ENCODE measurements at regions not wholly inside any gene's neighbourhood (a gene's known extent, or its start where the extent isn't known, plus 50 kb on each side); places are given as distances from the start of the nearest gene placed in this dataset.

GRCh38 chr20:57944988-57945387, 235.2 kb upstream of the PMEPA1 start (continued):
- TF ChIP-seq, protein P1, sequence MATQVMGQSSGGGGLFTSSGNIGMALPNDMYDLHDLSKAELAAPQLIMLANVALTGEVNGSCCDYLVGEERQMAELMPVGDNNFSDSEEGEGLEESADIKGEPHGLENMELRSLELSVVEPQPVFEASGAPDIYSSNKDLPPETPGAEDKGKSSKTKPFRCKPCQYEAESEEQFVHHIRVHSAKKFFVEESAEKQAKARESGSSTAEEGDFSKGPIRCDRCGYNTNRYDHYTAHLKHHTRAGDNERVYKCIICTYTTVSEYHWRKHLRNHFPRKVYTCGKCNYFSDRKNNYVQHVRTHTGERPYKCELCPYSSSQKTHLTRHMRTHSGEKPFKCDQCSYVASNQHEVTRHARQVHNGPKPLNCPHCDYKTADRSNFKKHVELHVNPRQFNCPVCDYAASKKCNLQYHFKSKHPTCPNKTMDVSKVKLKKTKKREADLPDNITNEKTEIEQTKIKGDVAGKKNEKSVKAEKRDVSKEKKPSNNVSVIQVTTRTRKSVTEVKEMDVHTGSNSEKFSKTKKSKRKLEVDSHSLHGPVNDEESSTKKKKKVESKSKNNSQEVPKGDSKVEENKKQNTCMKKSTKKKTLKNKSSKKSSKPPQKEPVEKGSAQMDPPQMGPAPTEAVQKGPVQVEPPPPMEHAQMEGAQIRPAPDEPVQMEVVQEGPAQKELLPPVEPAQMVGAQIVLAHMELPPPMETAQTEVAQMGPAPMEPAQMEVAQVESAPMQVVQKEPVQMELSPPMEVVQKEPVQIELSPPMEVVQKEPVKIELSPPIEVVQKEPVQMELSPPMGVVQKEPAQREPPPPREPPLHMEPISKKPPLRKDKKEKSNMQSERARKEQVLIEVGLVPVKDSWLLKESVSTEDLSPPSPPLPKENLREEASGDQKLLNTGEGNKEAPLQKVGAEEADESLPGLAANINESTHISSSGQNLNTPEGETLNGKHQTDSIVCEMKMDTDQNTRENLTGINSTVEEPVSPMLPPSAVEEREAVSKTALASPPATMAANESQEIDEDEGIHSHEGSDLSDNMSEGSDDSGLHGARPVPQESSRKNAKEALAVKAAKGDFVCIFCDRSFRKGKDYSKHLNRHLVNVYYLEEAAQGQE (IDR thresholded peaks at IDR 0.05; ENCODE audit: low read depth, low read length) = no peak
- no peak for TF ChIP-seq BACH1 (IDR thresholded peaks at IDR 0.05; ENCODE audit: borderline replicate concordance)

GRCh38 chr20:57943950-57944349, 234.1 kb upstream of the PMEPA1 start:
- Histone ChIP-seq H3K4me3 (no peak overlapping the region), H3K9ac (ENCODE audit: control insufficient read depth, insufficient read depth, low read length) (no peak overlapping the region), H3K9me3 (replicated peaks; ENCODE audit: control insufficient read depth, insufficient read depth, low read length) (no peaks in the 10 kb centered on the region), H3K79me2 (ENCODE audit: control insufficient read depth, insufficient read depth, low read length) (no peaks in the 10 kb centered on the region), H3K27ac (ENCODE audit: control insufficient read depth, insufficient read depth) (no peak overlapping the region), H3K4me2 (ENCODE audit: control insufficient read depth, insufficient read depth) (no peak overlapping the region), H3K36me3 (ENCODE audit: control insufficient read depth in 2 of 2, insufficient read depth in 2 of 2, low read length in 1 of 2) (no peaks in the 10 kb centered on the region), H3K4me1 (ENCODE audit: control insufficient read depth, insufficient read depth, low read length) (no peaks in the 10 kb centered on the region), H4K20me1 (ENCODE audit: control insufficient read depth, insufficient read depth) (no peaks in the 10 kb centered on the region), H3K27me3 (replicated peaks in 1 of 2; ENCODE audit: control insufficient read depth in 2 of 2, insufficient read depth in 2 of 2, low read length in 1 of 2) (no peaks in the 10 kb centered on the region), H2AFZ (ENCODE audit: control insufficient read depth, low read depth, low read length) (no peak overlapping the region)
- ChIA-PET RAD21 (ENCODE audit: unreplicated experiment) (no interaction called here), SMC1A (ENCODE audit: uncharacterized antibody, unreplicated experiment) (no interaction called here), CTCF (no interaction called here), POLR2A (no interaction called here)
- 64% methylated on average over 7 of the region's 7 CpGs for WGBS (ENCODE audit: insufficient coverage, insufficient replicate concordance, low lambda C conversion rate, missing lambda C conversion rate)
- intact Hi-C loops (cut with micrococcal nuclease; ENCODE audit: unreplicated experiment) (no loop called here), in situ Hi-C loops (cut with MboI) (no loop called here)
- DNase-seq (ENCODE audit: low read depth, low spot score) = no peak
- BruUV-seq (replicated peaks) = no TSS peak
- TF ChIP-seq NRF1 (conservative IDR thresholded peaks at IDR 0.05; ENCODE audit: low read depth, low read length) (no peak), TCF12 (IDR thresholded peaks at IDR 0.05; ENCODE audit: low read depth, low read length) (no peak), JUND (IDR thresholded peaks at IDR 0.05; ENCODE audit: low read depth, low read length) (no peak), DPF2 (IDR thresholded peaks at IDR 0.05) (no peak), USF2 (IDR thresholded peaks at IDR 0.05; ENCODE audit: borderline replicate concordance, low read depth, low read length) (no peak)
- TF ChIP-seq, protein P2, sequence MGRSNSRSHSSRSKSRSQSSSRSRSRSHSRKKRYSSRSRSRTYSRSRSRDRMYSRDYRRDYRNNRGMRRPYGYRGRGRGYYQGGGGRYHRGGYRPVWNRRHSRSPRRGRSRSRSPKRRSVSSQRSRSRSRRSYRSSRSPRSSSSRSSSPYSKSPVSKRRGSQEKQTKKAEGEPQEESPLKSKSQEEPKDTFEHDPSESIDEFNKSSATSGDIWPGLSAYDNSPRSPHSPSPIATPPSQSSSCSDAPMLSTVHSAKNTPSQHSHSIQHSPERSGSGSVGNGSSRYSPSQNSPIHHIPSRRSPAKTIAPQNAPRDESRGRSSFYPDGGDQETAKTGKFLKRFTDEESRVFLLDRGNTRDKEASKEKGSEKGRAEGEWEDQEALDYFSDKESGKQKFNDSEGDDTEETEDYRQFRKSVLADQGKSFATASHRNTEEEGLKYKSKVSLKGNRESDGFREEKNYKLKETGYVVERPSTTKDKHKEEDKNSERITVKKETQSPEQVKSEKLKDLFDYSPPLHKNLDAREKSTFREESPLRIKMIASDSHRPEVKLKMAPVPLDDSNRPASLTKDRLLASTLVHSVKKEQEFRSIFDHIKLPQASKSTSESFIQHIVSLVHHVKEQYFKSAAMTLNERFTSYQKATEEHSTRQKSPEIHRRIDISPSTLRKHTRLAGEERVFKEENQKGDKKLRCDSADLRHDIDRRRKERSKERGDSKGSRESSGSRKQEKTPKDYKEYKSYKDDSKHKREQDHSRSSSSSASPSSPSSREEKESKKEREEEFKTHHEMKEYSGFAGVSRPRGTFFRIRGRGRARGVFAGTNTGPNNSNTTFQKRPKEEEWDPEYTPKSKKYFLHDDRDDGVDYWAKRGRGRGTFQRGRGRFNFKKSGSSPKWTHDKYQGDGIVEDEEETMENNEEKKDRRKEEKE (IDR thresholded peaks at IDR 0.05) = no peak
- TF ChIP-seq, protein P3, sequence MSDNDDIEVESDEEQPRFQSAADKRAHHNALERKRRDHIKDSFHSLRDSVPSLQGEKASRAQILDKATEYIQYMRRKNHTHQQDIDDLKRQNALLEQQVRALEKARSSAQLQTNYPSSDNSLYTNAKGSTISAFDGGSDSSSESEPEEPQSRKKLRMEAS (IDR thresholded peaks at IDR 0.05; ENCODE audit: low read depth, low read length) = no peak
- FAIRE-seq = no peak
- ATAC-seq = no peak

Measured in GM12878 (cell line).